HL-60 (cell line): ENCODE measurements at regions not wholly inside any gene's neighbourhood (a gene's known extent, or its start where the extent isn't known, plus 50 kb on each side); places are given as distances from the start of the nearest gene placed in this dataset.

Source experiments
- REST ChIP-seq: IDR thresholded peaks from 2 replicates; pipeline ENCODE4 v1.6.1; 2012; ENCODE audit warnings: low read depth; ENCODE audit not compliant: insufficient replicate concordance
- TF ChIP-seq, protein P1 (sequence below): IDR thresholded peaks from one replicate; pipeline ENCODE4 v1.5.1; 2011; ENCODE audit warnings: low read length, control low read depth, inconsistent platforms; ENCODE audit not compliant: insufficient read depth

DNA sequence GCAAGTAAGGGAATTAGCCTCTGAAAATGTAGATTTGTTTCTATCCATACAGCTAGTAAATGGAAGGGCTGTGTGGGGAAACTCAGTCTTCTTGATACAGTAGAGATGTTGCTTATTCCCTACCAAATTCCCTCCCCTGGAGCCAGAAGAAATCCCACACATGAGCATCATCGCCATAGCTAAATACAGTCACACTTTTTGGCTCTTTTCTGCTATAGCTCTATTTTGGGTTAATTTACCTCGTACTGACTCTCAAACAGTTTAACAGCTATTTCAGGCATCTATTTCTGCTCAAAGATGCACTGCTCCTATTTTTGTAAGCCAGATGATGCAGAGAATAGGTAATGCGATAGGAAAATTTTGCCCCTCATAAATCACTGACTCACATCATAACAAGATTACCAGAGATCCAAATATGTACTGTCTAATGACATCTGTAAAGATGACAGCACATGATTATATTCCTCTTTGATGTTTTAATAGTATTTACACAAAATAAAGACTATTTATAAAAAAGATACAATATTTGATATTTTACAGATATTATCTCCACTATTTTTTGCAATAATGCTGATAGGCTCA, 58.6 kb downstream of the XCL1 start:
- TF ChIP-seq, protein P1, sequence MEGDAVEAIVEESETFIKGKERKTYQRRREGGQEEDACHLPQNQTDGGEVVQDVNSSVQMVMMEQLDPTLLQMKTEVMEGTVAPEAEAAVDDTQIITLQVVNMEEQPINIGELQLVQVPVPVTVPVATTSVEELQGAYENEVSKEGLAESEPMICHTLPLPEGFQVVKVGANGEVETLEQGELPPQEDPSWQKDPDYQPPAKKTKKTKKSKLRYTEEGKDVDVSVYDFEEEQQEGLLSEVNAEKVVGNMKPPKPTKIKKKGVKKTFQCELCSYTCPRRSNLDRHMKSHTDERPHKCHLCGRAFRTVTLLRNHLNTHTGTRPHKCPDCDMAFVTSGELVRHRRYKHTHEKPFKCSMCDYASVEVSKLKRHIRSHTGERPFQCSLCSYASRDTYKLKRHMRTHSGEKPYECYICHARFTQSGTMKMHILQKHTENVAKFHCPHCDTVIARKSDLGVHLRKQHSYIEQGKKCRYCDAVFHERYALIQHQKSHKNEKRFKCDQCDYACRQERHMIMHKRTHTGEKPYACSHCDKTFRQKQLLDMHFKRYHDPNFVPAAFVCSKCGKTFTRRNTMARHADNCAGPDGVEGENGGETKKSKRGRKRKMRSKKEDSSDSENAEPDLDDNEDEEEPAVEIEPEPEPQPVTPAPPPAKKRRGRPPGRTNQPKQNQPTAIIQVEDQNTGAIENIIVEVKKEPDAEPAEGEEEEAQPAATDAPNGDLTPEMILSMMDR = no peak
- TF ChIP-seq REST = no peak
